Activated T-cell treated with anti-CD3 and anti-CD28 coated beads, Interleukin-2, amount 50 U/mL, for 24 hours (primary cell): ENCODE measurements at regions not wholly inside any gene's neighbourhood (a gene's known extent, or its start where the extent isn't known, plus 50 kb on each side); places are given as distances from the start of the nearest gene placed in this dataset.

Experiments
- DNase-seq: peaks from one replicate; pipeline ENCODE4 v3.0.0-alpha.2; 2020
- H3K27ac Mint-ChIP-seq: 2 replicates; pipeline ENCODE4 v1.8.0; 2020; ENCODE audit warnings: mild to moderate bottlenecking, mixed read lengths
- H3K27me3 Mint-ChIP-seq: 2 replicates; pipeline ENCODE4 v1.8.0; 2020; ENCODE audit warnings: mixed read lengths
- H3K36me3 Mint-ChIP-seq: 2 replicates; pipeline ENCODE4 v1.8.0; 2020; ENCODE audit warnings: low read depth, mixed read lengths
- H3K4me1 Mint-ChIP-seq: 2 replicates; pipeline ENCODE4 v1.8.0; 2020; ENCODE audit warnings: low read depth, mixed read lengths
- H3K4me3 Mint-ChIP-seq: 2 replicates; pipeline ENCODE4 v1.8.0; 2020; ENCODE audit warnings: mild to moderate bottlenecking, moderate library complexity, mixed read lengths
- H3K9me3 Mint-ChIP-seq: 2 replicates; pipeline ENCODE4 v1.8.0; 2020; ENCODE audit warnings: mixed read lengths

DNA sequence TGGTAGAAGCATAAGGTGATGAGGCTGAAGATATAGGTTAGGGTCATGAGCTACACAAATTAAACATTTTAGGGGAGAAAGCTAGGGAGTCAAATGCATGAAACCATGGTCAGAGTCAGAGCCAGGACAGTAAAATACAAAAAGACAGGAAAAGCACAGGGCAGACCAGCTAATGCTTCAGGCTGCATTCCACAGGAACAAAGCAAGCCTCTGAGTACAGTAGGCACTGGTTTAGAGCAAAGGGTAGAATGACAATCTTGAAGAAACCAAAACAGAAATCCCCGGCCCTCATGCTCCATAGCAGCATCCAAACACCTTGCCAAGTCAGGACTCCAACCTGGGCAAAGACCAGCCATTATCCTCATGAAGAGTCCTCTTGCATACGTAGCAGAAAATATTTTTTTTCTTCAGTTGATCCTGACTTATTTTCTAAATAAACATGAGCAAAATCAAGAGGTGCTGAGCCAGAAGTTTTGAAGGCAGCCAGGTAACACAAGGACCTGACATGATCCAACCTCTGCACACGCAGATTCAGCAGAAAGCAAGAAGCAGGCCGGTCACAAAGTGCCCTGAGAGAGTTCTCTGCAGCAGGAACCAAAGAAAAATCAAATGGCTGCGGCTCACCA is 273.1 kb downstream of the TTLL7 start:
- H3K4me1 Mint-ChIP-seq, result no peaks in the 10 kb centered on the region
- no peaks in the 10 kb centered on the region for H3K36me3 Mint-ChIP-seq
- no peaks in the 10 kb centered on the region for H3K27me3 Mint-ChIP-seq
- H3K27ac Mint-ChIP-seq, result no peak overlapping the region
- no peak for DNase-seq
- no peaks in the 10 kb centered on the region for H3K9me3 Mint-ChIP-seq
- H3K4me3 Mint-ChIP-seq, result no peak overlapping the region

DNA sequence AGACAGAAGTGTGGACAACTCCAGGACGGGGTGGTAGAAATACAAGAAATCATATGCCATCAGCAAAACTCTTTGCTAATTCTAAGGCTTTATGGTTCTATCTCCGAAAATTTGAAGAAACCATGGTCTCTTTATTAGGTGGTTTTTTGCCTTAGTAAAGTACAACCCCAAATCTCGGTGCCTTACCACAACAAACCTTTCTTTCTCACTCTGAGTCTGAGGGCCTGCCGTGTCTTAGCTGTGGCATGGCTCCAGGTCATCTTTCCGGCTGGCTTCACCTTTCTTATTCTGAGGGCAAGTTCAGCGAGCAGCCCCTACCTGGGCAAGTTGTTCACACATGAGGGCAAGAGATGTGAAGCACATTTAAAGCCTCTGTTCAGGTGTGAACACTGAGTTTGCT is 280.6 kb downstream of the TTLL7 start:
- H3K4me1 Mint-ChIP-seq, result no peaks in the 10 kb centered on the region
- no peaks in the 10 kb centered on the region for H3K36me3 Mint-ChIP-seq
- no peak overlapping the region for H3K4me3 Mint-ChIP-seq
- no peak overlapping the region for H3K27ac Mint-ChIP-seq
- H3K9me3 Mint-ChIP-seq, result no peaks in the 10 kb centered on the region
- H3K27me3 Mint-ChIP-seq, result no peaks in the 10 kb centered on the region
- no peak for DNase-seq

DNA sequence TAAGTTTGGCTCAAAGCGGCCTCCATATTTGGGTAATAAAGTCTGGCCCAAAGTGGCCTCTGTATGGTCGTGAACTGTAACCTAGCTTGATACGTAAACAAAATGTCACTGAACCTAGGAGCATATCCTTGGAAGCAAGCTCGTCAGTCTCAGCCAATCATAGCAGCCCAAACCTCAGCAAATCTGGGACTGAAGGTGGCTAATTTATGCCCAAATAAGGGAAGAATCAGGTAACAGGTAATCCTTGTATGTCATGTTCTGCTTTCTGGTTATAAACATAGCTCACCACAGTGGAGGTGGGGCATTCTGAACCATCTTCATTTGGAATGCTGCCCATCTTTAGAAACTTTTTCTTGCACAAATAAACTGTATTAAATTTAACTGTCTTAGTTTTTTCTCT is 281.1 kb downstream of the TTLL7 start:
- no peak for DNase-seq
- Mint-ChIP-seq H3K9me3 (no peaks in the 10 kb centered on the region), H3K36me3 (no peaks in the 10 kb centered on the region), H3K4me1 (no peaks in the 10 kb centered on the region), H3K27ac (no peak overlapping the region), H3K4me3 (no peak overlapping the region), H3K27me3 (no peaks in the 10 kb centered on the region)

DNA sequence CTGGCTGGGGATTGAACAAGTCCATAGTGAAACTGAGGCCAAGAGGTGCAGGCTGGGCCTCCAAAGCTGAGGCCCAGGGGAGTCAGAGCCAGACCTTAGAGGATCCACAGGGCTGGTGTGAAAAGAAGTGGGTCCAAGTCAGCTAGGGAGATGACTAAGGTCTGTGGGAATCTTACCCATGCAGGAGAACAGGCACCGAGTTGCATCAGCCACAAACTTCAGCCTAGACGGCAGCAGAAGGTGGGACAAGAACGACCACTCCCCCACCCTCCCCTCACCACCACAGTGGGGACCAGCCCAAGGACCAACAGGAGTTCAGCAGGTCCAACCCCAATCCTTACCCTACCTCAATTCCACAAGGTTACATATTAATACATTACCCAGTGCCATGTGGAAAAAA is 282.3 kb downstream of the TTLL7 start:
- Mint-ChIP-seq H3K36me3 (no peaks in the 10 kb centered on the region), H3K27me3 (no peaks in the 10 kb centered on the region), H3K4me3 (no peak overlapping the region), H3K4me1 (no peaks in the 10 kb centered on the region), H3K9me3 (no peaks in the 10 kb centered on the region), H3K27ac (no peak overlapping the region)
- no peak for DNase-seq

DNA sequence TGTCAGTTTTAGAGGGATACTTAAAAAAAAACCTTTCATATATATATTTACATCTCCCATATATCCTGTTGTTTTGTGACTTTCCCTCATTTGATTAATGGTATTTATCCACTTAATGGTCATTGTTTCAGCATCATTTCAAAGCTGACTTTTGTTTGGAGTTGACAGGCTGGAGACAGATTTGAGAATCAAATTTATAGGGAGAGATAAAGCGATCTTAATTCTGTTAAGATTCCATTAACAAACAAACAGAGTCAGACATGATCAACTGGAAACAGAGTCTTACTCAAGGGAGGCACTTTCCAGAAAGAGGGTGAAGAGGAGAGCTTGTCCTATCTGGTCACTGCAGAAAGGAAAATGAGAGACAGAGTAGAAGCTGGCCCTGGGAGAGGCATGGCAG is 283.4 kb downstream of the TTLL7 start:
- Mint-ChIP-seq H3K36me3 (no peaks in the 10 kb centered on the region), H3K9me3 (no peaks in the 10 kb centered on the region), H3K4me1 (no peaks in the 10 kb centered on the region), H3K4me3 (no peak overlapping the region), H3K27ac (no peak overlapping the region), H3K27me3 (no peaks in the 10 kb centered on the region)
- DNase-seq, result no peak

DNA sequence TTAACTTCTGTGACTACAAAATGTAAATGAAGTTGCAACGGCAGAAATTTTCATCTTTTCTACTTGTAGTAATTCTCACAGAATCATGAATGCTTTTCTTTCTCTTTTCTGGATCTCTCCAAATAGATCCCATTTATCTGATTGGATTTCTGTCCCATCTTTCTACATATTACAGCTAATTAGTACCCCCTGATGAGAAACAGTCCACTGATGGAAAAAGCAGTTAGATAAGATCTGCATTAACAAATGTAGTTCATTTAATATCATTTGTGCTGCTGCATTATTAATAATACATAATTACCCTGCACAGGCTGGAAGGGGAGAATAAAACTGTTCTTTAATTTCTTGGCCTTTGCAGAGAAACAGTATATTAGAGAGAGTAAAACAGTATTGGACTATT is 289.3 kb downstream of the TTLL7 start:
- Mint-ChIP-seq H3K36me3 (no peaks in the 10 kb centered on the region), H3K4me1 (peaks cover 17% of the 10 kb centered on the region), H3K9me3 (no peaks in the 10 kb centered on the region), H3K4me3 (no peak overlapping the region), H3K27ac (no peak overlapping the region), H3K27me3 (no peaks in the 10 kb centered on the region)
- no peak for DNase-seq

DNA sequence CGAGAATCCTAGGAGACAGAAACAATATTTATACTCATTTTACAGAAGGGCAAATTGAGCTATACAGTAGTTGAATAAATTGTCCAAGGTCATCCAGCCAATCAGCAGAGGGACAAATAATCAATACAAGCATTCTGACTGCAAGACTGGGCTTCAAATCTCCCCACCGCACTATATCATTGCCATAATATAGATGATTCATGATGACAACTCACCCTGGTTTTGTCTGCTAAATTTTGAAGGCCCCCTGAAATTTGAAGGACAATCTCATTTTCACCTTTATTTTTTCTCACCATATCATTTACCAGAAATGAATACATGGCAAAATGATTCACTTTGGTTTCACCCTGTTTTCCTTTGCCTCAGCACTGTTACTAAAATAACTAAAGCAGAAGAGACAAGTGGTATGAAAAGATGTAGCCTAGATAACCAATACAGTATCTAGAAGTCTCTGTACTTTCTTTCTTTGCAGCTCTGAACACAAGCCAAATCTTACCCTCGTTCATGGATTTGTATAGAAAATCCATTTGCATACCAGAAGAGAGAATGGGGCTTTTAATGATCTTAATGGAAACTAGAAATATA is 292.5 kb downstream of the TTLL7 start:
- no peaks in the 10 kb centered on the region for H3K36me3 Mint-ChIP-seq
- no peak for DNase-seq
- peaks cover 31% of the 10 kb centered on the region for H3K4me1 Mint-ChIP-seq
- H3K9me3 Mint-ChIP-seq, result no peaks in the 10 kb centered on the region
- H3K27me3 Mint-ChIP-seq, result no peaks in the 10 kb centered on the region
- H3K4me3 Mint-ChIP-seq, result no peak overlapping the region
- peak overlapping the region; percentile 58 for H3K27ac Mint-ChIP-seq

DNA sequence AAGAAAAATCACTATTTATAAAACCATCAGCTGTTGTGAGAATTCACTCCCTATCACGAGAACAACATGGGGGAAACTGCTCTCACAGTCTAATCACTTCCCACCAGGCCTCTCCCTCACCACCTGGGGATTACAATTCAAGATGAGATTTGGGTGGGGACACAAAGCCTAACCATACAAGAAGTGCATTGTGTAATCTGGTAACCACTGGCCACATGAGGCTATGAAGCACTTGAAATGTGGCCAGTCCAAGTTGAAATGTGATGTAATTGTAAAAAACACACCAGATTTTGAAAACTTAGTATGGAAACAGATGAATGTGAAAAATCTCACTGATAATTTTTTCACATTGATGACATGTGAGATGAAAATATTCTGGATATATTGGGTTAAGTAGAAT is 293.8 kb downstream of the TTLL7 start:
- Mint-ChIP-seq H3K4me1 (peaks cover 34% of the 10 kb centered on the region), H3K36me3 (no peaks in the 10 kb centered on the region), H3K4me3 (no peak overlapping the region), H3K27me3 (no peaks in the 10 kb centered on the region), H3K9me3 (no peaks in the 10 kb centered on the region), H3K27ac (no peak overlapping the region)
- DNase-seq, result no peak

DNA sequence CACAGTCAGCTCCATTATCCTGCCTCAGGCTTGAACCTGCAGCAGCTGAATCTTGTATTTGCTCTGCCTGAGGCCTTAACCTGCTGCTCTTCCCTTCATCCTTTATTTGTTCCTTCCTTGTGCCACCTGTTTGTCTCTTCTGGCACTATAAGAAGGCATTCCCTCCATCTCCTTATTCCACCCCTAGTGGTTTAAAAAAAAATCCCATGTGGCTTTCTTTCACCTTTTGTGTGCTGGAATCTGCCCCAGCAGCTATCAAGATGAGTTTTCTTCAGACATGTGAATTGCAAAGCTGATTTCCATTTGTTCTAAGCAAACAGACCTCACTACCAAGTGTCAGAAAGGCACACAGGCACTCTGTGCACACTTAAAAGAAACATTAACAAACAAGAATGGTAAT is 294.6 kb downstream of the TTLL7 start:
- Mint-ChIP-seq H3K36me3 (no peaks in the 10 kb centered on the region), H3K4me1 (peaks cover 34% of the 10 kb centered on the region)

DNA sequence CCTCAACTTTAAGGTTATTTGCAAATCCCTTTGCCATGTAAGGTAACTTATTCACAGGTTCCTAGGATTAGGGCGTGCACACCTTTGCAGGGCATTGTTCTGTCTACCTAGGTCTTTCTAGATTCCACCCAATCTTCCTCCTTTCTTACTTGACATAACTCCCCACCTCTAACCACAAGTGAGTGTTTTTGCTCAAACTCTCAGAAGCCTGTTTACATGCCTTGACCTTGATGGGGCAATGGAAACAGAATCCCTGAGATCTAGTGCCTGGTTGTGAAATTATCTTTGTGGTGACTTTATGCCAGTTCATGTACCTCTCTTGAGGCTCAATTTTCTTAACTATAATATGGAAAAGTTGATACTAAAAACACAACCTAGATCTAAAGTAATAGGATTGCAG is 296.6 kb downstream of the TTLL7 start:
- DNase-seq, result no peak
- Mint-ChIP-seq H3K27me3 (no peaks in the 10 kb centered on the region), H3K36me3 (no peaks in the 10 kb centered on the region), H3K4me1 (peaks cover 34% of the 10 kb centered on the region), H3K9me3 (peaks cover 4% of the 10 kb centered on the region), H3K27ac (no peak overlapping the region), H3K4me3 (no peak overlapping the region)

More for the DNA sequence above, 294.6 kb downstream of the TTLL7 start:
- Mint-ChIP-seq H3K4me3 (no peak overlapping the region), H3K9me3 (peaks cover 2% of the 10 kb centered on the region), H3K27ac (no peak overlapping the region), H3K27me3 (no peaks in the 10 kb centered on the region)
- no peak for DNase-seq

DNA sequence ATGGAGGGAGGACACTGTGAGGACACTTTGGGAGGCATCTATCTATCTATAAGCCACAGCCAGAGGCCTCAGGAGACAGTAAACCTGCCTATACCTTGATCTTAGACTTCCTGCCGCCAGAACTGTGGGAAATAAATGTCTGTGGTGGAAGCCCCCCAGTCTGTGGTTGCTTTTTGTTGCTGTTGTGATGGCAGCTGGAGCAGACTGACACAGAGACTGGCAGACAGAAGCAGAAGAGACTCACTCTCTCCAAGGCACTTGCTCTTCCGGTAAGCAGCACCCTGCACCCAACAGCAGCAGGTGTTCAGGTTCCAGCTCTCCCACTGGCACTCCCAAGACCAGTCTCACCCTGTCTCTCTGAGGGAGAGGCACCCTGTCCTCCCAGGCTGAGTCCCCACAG is 297.6 kb downstream of the TTLL7 start:
- Mint-ChIP-seq H3K27ac (no peak overlapping the region), H3K27me3 (no peaks in the 10 kb centered on the region), H3K4me1 (peaks cover 27% of the 10 kb centered on the region), H3K36me3 (no peaks in the 10 kb centered on the region), H3K4me3 (no peak overlapping the region), H3K9me3 (peaks cover 4% of the 10 kb centered on the region)
- DNase-seq, result no peak

DNA sequence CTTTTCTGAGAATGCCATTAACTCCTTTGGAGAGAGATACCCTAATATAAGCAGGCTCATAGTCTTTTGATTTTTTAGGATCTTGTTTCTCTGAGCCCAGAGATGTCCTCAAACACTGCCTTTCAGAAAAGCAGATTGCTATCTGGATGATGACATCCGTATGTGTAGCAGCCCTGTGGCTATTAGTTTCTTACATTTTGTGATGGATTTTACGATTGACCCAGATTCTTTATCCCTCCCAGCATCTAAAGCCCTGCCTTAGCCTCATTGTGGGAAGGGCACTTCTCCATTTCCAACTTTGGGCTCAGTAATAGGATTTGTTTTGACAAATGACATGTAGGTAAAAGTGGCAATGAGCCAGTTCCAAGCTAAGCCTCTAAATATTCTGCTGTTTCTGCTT is 300.3 kb downstream of the TTLL7 start:
- Mint-ChIP-seq H3K27me3 (peaks cover 3% of the 10 kb centered on the region), H3K4me3 (no peak overlapping the region), H3K9me3 (peaks cover 4% of the 10 kb centered on the region), H3K27ac (no peak overlapping the region), H3K36me3 (no peaks in the 10 kb centered on the region), H3K4me1 (peaks cover 21% of the 10 kb centered on the region)
- no peak for DNase-seq

DNA sequence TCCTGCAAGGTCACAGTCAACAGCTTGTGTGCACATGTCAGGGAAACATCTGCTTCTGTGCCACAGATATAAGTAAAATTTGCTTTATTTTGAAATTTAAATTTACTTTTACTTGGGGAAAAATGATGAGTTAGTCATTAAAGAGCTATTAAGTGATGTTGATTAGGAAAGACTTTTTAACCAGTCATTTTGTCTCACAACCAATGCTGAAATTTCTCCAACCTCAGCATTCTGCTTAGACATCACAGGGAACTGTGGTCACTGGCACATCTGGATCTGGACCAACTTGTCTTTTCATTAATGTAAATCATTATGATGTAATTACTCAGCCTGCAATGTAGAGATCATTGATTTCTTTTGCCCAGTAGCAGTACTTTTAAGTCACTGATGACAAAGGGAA is 301.0 kb downstream of the TTLL7 start:
- H3K36me3 Mint-ChIP-seq, result no peaks in the 10 kb centered on the region
- H3K27me3 Mint-ChIP-seq, result peaks cover 4% of the 10 kb centered on the region
- no peak for DNase-seq
- peaks cover 4% of the 10 kb centered on the region for H3K9me3 Mint-ChIP-seq
- H3K27ac Mint-ChIP-seq, result no peak overlapping the region
- H3K4me1 Mint-ChIP-seq, result peaks cover 28% of the 10 kb centered on the region
- no peak overlapping the region for H3K4me3 Mint-ChIP-seq

DNA sequence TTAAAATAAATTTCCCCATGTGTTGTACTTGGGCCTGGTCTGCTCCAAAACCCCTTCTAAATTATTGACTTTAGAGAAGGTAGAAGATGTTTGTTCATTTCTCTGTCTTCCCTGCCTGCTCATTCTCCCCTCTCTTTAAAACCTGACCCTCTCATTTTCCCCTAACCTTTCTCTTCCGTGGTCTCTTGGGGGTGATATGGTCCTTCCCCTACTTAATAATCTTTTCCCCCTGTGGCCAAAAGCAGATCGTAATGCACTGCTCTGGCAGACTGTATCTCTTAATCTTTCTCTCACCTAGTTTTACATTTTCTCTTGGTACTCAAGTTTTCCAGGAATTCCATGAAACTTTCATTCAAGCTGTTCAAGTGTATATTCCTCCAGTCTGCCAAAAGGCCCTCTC is 301.7 kb downstream of the TTLL7 start:
- Mint-ChIP-seq H3K36me3 (no peaks in the 10 kb centered on the region), H3K4me3 (no peak overlapping the region), H3K27me3 (peaks cover 4% of the 10 kb centered on the region), H3K27ac (no peak overlapping the region), H3K9me3 (peaks cover 4% of the 10 kb centered on the region), H3K4me1 (peaks cover 27% of the 10 kb centered on the region)
- no peak for DNase-seq

DNA sequence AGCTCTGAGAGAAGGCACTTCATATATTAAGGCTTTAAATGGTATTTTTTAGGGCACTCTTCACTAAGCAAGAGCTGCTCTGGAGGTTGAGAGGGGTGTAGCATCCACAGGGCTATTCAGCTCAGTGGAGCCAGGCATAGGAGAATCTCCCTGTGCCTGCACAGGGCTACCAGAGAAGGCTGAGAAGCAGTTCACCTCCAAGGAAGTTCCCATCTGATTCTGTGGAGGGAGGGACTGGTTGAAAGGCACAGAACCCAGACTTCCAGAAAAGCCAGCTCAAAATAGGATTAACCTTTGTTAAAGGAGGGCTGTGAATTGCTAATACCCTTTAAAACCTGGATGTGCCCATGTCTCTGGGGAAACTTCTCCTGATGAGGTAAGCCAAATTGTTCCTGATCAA is 304.5 kb downstream of the TTLL7 start:
- no peak overlapping the region for H3K27ac Mint-ChIP-seq
- peaks cover 18% of the 10 kb centered on the region for H3K4me1 Mint-ChIP-seq
- H3K9me3 Mint-ChIP-seq, result peaks cover 10% of the 10 kb centered on the region
- no peak overlapping the region for H3K4me3 Mint-ChIP-seq
- peaks cover 4% of the 10 kb centered on the region for H3K27me3 Mint-ChIP-seq
- H3K36me3 Mint-ChIP-seq, result no peaks in the 10 kb centered on the region
- no peak for DNase-seq
